Activated CD4-positive, CD25-positive, alpha-beta regulatory T cell treated with anti-CD3 and anti-CD28 coated beads, Interleukin-2, amount 50 U/mL, for 72 hours (primary cell): ENCODE measurements at regions not wholly inside any gene's neighbourhood (a gene's known extent, or its start where the extent isn't known, plus 50 kb on each side); places are given as distances from the start of the nearest gene placed in this dataset.

Experiments used
- DNase-seq: peaks from one replicate; pipeline ENCODE4 v3.0.0; 2021

DNA sequence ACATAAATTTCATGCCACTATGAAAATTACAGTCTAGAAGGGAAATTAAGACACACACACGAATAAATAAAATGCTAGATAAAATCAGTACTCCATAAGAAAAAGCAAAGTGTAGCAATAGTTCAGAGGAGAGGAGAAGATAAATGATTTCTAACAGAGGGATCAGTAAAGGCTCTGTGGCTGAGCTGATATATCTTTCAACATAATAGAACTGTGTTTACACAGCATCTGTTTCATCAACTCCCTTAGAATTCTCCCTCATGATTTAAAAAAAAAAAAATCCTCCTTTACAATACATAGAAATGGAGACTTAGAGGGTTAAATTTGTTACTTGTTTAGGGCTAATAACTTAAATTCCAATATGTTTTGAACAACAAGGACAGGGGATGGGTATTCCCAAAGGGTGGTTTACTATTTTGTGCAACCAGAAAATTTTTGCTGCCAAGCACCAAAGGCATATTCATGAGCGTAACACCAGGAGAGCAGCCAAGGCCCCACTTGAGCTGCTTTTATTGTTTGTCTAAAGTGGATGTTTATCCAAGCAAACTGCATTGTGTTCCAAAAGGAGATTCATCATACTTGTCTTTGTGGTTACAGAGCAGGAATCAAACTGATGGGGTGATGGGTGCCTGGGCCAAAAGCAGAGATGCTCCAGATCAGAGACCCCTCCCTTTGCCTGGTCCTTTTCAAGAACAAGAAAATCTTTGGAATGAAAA is 162.7 kb downstream of the BMP4 start:
- no peak for DNase-seq

DNA sequence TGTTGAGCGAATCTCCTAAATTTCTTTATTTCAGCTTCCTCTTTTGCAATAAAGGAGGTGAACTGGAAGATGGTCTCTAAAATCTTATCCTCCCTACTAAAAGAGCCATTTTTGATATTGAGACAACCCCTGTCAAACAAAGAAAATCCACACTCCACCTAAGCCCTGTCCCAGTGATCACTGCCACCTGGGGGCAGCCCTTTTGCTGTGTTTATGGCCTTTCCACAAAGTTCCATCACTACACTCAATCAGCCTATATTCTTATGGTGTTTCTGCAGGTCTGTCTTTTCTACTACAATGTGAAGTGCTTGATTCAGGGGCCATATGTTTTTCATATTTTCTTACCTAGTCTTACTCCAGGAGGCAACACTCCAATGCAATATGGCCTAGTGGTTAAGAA is 163.7 kb downstream of the BMP4 start:
- DNase-seq, result no peak

DNA sequence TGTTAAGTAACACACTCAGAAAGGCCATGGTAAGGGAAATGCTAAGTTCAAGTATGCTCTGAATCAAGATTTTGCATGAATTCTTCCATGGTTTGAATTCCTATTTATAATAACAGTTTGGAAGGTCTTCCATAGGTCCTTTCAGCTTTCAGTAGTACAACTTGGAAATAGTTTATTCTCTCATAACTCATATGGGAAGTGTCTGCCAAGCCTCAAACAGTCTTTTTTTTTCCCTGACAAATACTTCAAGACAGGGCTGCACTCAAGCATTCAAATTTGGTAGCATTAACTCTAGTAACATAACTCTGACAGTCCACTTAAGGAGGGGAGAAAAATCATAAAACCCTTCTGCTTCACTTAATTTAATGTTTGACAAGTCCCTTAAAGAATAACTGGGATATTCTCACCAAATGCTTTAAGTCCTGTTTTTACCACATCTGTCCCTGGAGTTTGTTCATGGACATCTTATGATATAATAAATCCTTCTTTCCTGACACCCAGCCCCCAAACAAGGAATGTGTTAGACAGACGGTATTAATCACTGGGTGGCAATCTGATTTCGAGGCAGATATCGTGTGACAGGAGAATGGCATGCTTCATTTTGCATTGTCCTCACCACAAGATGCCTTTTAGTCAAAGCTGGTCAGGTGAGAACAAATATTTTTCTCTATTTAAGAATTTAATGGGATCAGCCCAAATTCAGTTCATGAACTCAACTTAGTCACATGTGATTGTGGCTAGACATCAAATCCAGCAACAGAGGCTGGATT is 165.7 kb downstream of the BMP4 start:
- DNase-seq, result no peak

DNA sequence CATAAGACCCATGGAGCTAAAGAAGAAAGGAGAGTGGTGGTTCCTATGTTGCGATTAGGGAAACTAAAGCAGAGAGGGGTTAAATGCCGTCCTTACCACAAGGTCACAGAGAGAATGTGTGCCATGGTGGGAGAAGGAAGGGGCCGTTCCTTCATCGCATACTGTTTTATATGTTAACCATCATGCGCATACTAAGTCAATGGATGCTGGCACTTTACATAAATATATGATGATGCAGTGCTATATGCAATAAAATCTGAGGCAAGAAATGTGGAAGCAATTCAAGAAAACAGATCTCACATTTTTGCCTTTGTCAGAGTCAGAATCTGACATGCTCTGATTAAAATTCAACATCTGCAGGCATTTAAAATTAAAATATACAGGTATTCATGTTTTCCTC is 168.1 kb downstream of the BMP4 start:
- DNase-seq, result no peak

DNA sequence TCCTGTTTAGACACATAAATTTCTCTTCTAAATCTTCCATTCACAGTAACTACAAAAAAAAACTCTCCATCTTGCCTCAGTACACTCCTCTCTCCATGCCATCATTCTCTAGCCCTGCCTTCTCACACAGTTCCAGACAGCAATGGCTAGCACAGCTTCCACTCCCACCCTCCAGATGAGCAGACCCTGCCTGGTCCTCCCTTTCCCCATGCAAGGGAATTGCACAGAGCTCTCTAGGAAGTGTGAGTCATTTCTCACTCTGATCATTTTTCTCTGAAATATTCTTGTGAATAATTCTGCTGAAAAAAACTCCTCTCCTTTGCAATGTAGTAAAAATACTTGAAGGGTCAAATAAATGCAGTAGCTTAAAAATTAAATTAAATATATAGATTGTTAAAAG is 170.6 kb downstream of the BMP4 start:
- DNase-seq, result no peak

DNA sequence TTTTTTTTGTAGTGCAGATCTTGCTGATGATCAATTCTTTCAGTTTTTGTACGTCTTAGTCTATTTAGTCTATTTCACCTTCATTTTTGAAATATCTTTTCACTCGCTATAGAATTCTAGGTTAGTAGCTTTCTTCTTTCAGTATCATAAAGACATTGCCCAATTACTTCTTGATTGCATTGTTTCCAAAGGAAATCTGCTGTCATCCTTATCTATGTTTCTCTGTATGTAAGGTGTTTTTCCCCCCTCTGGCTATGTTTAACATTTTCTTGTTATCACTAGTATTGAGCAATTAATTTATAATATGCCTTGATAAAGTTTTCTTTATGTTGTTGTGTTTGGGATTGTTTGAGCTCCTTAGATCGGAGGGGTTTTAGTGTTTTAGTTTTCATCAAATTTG is 171.9 kb downstream of the BMP4 start:
- DNase-seq, result no peak

DNA sequence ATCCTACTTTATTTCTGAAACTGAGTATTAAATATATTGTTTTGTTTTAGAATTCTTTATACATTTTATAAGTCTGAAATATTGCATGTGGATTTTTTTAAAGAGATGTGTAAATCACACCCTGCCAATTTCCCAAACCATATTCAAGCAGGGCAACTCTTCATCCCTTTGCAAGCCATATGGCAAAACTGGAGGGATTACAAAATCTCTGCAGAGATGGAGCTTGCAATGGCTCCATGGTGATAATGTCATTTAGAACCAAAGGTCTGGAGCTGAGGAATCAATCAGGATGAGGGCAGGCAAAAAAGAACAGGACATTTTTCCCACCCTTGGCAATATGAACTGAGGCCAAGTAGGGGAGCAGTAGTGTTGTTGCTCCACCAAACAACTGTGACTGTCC is 173.4 kb downstream of the BMP4 start:
- DNase-seq, result no peak

DNA sequence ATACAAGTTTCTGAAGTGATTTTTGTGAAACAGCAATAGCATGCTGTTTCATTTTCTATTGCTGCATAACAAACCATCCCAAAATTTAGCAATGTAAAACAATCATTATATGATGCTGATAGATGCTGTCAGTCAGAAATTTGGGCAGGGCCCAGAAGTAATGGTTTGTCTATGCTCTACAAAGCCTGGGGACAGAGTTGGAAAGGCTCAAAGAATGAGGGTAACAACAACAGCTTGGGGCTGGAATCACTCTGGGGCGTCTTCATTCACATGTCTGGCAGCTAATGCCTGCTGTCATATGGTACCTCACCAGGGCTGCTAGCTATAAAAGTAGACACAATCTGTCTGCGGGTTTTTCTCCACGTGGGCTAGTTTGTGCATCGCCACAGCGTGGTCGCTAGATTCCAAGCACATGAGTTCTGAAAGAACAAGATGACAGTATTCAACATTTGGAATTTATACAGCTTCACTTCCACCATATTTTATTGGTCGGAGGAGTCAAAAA is 176.5 kb downstream of the BMP4 start:
- DNase-seq, result no peak

DNA sequence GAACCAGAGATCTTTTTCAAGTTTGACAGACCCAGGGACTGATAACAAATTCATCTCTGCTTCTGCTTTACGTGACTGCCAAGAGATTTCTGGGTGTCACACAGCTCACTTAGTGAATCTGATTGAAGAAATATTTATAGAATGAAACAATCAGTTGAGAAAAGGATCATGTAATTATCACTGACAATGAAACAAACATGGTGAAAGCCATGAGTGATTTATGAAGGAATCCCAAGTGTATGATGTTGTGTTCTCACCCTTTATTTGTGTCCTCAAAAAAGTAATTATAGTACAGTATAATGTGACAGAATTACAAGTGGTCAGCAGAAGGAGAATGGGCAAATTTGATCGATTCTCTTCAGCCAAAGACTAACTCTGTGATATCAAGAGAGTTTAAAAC is 177.3 kb downstream of the BMP4 start:
- no peak for DNase-seq

DNA sequence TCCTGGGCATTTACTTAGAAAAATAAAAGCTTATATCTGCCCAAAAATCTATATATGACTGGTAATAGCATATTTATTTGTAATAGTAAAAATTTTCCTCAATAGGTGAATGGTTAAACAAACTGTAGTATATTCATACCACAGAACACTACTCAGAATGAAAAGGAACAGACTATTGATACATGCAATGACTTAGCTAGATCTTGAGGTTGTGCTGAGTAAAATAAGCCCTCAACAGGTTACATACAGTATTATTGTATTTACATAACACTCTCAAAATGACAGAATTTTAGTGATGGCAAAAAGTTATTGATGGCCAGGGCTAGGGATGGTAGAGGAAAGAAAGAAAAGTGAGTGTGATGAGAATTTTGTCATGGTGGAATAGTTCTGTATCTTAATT is 178.4 kb downstream of the BMP4 start:
- DNase-seq, result no peak

DNA sequence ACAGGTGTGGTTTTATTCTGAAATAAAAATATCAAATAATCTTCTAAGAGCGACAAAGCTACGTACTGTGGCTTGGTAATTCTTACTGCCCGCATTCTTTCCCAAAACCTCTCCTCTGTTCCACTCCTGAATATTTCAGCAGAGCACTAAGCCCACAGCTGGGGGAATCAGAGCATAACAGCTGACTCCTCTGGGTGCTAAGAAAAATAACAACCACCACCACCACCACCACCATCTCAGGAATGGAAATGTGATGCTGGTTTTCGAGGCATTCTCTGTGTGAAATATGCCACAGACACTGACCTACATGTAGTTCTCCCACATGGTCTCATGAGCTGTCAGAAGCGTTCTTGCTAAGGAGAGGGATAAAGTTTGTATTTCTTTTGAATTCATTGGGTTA is 183.7 kb downstream of the BMP4 start:
- DNase-seq, result no peak

DNA sequence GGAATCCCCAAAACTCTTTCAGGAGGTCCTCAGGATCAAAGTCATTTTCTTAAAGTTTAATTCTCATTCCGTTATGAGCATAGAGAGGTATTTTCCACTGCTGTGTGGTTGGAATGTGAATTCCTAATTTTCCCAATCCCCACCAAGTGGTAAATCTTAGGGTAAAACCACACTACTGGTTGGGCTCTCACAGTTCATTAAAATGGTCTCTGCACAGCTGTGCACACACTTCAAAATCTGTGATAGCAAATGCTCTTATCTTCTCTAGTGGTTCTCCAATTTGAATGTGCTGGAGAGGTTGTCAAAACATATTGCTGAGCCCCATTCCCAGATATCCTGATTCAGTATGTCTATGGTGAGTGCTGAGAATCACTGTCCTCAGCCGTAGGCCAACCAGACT is 189.1 kb downstream of the BMP4 start:
- no peak for DNase-seq

DNA sequence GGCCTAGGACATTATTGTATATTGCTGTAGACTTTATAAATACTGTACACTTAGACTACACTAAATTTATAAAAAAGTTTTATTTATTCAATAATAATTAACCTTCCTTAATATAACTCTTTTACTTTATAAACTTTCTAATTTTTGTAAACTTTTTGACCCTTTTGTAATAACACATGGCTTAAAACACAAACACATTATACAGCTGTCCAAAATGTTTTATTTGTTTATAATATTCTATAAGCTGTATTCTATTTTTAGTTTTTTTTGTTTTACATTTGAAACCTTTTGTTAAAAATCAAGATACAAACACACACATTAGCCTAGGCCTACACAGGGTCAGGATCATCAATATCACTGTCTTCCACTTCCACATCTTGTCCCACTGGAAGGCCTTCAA is 190.0 kb downstream of the BMP4 start:
- no peak for DNase-seq

DNA sequence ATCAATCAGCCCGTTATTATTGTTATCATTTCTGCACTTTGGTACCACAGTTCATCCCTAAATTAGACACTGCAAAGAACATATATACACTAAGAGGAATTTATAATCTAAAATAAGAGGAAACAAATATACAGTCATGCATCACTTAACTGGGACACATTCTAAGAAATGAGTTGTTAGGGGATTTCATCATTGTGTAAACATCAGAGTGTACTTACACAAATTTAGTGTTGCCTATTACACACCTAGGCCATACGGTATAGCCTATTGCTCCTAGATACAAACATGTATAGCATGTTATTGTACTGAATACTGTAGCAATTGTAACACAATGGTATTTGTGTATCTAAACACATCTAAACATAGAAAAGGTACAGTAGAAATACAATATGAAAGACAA is 190.5 kb downstream of the BMP4 start:
- no peak for DNase-seq

DNA sequence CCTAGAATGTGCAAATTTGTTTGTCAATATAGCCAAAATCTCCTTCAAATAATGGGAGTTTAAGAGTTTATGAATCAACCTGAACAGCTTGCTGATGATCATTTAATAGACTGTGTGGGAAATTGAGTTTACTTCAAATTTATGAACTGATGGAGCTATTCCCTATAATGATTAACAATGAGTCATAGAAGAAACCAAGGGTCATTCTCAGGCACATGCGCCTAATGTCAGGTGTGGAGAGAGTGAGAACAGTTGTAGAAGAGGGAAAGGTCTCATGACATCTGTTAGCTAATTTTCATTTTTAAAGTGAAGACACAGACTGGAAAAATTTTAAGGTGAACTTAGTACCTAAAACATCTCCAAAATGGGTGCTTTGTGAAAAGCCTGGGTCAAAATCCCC is 191.8 kb downstream of the BMP4 start:
- no peak for DNase-seq

DNA sequence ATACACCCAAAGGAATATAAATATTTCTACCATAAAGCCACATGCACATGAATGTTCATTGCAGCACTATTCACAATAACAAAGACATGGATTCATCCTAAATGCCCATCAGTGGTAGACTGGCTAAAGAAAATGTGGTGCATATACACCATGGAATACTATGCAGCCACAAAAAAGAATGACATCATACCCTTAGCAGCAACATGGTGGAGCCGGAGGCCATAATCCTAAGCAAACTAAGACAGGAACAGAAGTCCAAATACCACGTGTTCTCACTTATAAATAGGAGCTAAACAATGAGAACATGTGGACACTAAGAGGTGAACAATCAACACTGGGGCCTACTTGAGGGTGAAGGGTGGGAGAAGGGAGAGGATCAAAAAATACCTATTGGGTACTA is 198.5 kb downstream of the BMP4 start:
- no peak for DNase-seq

DNA sequence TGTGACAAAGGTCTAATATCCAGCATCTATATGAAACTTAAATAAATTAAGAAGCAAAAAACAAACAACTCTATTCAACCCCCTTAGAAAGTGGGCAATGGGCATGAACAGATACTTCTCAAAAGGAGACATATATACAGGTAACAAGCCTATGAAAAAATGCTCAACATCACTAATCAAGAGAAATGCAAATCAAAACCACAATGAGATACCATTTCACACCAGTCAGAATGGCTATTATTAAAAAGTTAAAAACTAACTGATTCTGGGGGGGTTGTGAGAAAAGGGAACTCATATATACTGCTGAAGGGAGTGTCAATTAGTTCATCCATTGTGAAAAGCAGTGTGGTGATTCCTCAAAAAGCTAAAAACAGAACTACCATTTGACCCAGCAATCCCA is 198.9 kb downstream of the BMP4 start:
- no peak for DNase-seq

DNA sequence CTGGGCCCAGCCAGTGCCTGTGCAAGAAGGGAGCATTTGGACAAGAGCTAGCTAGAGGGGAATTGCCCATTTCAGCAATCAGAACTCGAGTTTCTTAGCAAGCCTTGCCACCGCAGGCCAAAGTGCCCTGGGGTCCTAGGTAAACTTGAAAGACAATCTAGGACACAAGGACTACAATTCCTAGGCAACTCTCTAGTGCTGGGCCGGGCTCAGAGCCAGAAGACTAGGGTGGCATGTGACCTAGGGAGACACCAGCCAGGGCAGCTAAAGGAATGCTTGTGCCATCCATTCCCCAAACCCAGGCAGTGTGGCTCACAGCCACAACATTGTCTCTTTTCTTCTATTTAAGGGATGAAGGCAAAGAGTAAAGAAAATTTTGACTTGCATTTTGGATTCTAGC is 205.0 kb downstream of the BMP4 start:
- DNase-seq, result no peak

DNA sequence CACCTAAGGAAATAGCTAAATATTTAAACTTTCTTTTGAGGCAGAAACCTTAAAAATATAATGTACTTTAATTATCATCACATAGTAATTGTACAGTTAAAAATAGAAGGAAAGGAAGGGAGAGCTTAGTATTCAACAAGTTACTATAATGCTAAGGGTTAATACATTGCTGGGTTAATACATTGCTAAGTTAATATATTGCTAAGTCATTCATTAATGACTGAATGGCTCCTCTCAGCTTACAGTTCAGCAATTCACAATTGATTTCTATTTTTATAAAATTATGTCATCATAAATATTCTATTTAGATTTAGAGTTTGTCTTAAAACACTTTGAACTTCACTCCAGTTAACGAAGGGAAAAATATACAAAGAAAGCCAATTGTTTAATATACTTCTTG is 207.9 kb downstream of the BMP4 start:
- no peak for DNase-seq

DNA sequence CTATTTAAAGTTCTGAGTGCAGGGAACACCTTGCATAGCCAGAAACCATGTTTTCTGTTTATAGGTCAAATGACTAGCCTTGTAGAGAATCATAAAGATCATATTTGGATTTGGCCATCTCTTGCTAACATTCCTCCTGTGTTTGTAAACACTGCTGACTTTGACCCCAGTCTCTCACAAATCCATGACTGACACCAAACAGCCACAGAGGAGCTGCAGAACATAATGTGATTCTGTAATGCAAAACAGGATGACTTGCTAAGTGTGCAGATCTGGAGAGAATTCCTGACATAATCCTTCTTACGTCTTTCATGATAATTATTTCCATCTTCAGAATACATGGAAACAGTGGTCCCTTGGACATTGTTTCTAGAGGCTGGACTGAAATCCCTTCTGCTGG is 211.8 kb downstream of the BMP4 start:
- no peak for DNase-seq

DNA sequence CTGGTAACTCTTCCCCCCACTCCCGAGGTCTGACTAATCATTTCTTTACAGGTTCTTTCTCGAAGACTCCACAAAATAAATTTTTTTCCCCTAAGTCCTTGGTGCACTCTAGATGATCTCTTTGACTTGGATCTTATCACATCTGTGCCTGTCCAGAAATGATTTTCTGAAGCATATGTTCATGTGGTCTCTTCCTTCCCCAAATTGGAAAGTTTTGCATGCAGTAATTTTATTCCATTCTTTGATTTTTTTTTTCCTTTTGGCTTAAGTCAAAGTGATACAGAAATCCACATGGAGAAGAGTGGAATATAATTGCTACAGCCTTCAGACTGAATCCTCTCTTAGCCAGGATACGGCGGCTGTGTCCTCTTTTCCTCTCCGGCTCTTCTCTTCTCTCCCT is 213.3 kb downstream of the BMP4 start:
- no peak for DNase-seq

DNA sequence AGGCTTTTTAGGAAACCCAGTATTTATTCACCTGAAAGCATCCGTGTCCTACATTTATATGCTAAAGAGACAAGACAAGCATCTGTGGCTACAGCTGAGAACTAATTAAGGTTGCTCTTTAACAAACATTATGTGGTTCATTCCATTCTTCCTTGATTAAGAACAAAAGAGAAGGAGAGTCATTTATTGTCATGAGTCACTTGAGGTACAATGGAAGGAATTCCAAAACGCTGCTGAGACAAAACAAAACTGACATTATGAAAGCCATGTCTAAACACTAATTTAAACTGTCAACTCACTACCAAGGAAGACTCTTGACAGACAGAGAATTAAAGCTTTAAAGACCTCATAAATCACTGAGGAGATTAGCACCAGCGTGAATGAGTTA is 214.4 kb downstream of the BMP4 start:
- no peak for DNase-seq

DNA sequence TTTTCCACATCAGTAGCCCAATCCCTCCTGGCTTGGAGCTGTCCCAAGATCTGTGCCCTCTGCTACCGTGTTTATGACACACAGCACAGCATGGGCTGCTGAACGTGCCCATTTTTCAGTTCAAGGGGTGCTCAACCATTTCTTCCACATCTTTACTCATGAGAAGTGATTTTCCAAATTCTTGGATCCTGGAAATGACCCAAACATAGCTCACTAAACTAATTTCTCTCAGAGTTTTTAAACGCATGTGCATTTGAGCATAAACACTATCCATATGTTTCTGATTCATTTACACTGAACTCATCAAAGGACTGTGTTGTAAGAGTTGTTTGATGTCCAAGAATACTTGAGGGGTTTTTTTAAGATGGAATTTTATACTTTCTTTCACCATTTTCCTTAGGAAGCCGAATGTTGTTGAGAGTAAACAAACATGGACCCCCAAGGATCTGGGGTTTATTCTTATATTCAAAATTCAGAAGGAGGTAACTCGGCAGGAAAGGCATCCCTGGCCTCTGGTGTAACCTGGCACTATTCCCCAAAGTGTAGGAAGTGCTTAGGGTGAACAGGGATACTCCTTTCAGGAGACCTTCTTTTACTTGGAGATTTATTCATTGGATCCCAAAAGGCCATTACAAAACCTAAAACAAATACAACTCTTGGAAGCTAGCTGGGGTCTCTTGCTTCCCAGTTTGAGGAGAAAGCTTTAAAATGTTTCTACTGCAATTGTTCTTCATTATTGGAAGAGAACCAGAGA is 215.0 kb downstream of the BMP4 start:
- DNase-seq, result no peak

DNA sequence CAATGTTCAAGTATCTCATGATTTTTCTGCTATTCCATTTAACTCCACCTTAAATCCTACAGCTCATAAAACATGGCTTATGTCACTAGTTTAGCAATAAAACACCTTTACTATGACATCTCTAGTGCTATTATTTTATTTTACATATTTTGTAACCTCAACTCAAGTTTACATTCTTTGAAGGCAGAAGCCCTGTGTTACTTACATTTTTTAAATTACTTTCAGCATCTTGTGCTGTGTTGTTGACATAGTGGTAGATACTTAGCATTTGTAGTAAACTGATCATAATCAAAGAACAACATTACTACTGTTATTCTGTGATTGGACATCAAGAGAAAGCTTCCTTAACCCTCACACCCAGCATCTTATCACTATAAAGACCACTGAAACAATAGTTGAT is 216.1 kb downstream of the BMP4 start:
- DNase-seq, result no peak
